GM18498 (cell line): ENCODE measurements at regions not wholly inside any gene's neighbourhood (a gene's known extent, or its start where the extent isn't known, plus 50 kb on each side); places are given as distances from the start of the nearest gene placed in this dataset.

Experiments used
- ATAC-seq: cut with Tn5 transposase; IDR thresholded peaks from one replicate; pipeline ENCODE4 v1.9.1; 2021; ENCODE audit warnings: mild to moderate bottlenecking, moderate library complexity; ENCODE audit not compliant: unreplicated experiment

DNA sequence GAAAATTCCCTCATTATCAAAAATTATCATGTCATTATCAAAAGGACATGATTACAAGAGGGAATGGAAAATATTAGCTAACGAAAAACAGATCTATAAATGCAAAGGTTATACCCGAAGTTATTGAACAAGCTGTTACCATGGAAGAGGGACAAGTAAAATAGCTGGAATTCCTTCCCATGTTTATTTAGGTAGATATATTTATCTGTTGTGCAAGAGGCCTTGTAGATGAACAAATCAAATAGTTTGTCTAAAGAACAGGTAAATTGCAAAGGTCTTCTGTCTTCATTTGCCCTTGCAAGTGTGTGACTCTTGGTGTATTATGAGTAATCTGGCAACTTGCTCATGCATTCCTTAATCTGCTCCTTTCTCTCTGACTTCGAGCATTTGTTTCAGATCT lies 1170.9 kb downstream of the SORCS1 start:
- ATAC-seq, result no peak

DNA sequence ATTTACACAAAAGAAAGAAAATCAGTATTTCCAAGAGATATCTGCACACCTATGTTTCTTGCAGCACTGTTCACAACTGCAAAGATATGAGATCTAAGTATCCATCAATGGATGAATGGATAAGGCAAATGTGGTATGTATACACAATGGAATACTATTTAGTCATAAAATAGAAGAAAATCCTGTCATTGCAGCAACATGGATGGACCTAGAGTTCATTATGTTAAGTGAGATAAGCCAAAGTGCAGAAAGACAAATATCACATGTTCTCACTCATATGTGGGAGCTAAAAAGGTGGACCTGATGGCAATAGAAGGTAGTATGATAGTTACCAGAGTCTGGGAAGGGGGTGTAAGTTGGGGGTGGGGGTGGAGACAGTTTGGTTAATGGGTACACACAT lies 1171.6 kb downstream of the SORCS1 start:
- ATAC-seq, result no peak

- ATAC-seq, result no peak
Observed at GRCh38 chr10:105990529-105990928, 1174.0 kb downstream of the SORCS1 start.

- ATAC-seq, result no peak
Observed at GRCh38 chr10:105989995-105990394, 1174.5 kb downstream of the SORCS1 start.

DNA sequence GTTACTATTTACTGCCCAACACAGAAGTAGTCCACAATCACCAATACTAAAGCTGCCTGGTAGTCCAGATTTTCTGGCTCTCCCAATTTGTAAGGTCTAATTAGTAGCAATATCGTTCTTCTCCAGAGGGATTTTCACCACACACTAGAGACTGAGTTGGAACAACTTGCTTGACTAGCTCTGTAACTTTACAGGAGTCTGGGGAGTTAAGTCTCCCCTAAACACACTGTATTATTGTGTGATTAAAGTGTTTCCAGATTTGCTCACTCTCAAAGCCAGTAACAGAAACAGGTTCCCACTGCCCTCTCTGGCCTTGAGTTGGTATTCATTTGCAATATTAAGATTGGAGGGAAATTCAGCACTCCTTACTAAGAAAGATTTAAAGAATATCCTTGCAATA lies 1175.7 kb downstream of the SORCS1 start:
- ATAC-seq, result no peak

- ATAC-seq, result no peak
Observed at GRCh38 chr10:105986912-105987635, 1177.4 kb downstream of the SORCS1 start.

- no peak for ATAC-seq
Observed at GRCh38 chr10:105986486-105986885, 1178.0 kb downstream of the SORCS1 start.

- no peak for ATAC-seq
Observed at GRCh38 chr10:105982735-105983134, 1181.8 kb downstream of the SORCS1 start.

DNA sequence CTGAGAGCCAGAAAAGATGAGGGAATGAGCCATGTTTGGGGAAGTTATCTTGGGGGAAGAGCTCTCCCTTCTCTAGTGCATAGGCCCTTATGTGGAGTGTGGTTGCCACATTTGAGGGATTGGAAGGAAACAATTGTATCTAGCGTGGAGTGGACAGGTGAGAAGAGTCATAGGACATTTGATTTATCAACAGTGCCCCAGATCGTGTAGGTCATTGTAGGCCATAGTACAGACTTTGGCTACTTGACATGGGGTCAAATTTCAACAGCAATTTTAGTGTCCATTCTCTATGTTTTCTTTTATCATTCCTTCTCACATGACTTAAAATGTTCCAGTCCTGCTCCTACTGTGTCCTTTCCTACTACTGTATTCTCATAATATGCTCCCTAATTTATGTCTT lies 1182.8 kb downstream of the SORCS1 start:
- ATAC-seq, result no peak

DNA sequence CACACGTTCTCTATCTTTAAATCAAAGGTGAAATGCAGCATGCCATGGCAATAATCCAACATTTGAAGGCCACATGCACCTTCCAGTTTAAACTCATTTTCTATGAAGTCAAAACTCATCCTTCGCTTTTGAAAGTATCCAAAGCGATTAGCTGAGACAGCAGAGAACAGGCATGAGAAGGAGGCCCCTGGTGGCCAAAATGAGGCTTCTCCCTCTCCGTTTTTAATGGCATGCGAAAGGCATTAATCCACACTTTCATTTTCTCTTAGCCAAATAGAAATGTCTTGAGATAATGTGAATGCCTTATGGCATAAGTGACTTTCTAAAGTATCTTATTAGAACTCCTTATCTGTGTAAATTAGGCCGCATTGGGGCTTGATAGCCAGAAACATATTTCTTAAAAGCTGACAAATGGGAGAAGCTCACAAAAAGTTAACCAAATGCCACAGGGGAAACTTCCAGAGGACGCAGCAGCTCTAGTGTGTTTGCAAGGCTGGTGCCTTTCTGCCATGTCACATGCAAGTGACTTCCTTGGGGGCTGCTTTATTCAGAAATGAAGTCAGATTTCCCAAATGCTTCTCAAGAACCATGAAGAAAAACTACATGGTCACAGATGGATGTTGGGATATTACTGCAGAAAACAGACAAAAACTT lies 1189.6 kb downstream of the SORCS1 start:
- ATAC-seq, result peak; percentile 83

- ATAC-seq, result no peak
Observed at GRCh38 chr10:105973902-105974301, 1190.6 kb downstream of the SORCS1 start.

- no peak for ATAC-seq
Observed at GRCh38 chr10:105973360-105973759, 1191.1 kb downstream of the SORCS1 start.

DNA sequence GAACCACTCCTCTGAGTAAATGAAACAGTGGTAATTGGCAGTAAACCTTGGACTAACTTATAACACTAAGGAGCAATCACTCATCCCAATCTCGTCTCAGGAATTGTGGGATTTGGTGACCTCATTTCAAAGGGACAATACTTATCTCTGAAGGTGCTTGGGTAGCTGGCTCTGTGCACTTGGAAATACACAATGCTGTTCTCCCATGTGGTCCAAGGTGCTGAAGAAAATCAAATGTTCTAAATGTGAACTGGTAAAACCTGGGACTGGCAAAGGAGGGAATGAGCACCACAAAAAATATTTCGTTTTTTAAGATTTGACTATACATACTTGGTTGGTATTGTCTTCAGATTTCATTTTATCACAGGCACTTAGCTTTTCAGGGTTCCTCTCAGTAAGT lies 1193.0 kb downstream of the SORCS1 start:
- ATAC-seq, result no peak

GRCh38 chr10:105969884-105970377 lies 1194.6 kb downstream of the SORCS1 start:
- no peak for ATAC-seq

GRCh38 chr10:105968666-105969065 lies 1195.8 kb downstream of the SORCS1 start:
- no peak for ATAC-seq

- no peak for ATAC-seq
Observed at GRCh38 chr10:105967256-105967655, 1197.2 kb downstream of the SORCS1 start.

GRCh38 chr10:105965141-105965540 lies 1199.4 kb downstream of the SORCS1 start:
- no peak for ATAC-seq

DNA sequence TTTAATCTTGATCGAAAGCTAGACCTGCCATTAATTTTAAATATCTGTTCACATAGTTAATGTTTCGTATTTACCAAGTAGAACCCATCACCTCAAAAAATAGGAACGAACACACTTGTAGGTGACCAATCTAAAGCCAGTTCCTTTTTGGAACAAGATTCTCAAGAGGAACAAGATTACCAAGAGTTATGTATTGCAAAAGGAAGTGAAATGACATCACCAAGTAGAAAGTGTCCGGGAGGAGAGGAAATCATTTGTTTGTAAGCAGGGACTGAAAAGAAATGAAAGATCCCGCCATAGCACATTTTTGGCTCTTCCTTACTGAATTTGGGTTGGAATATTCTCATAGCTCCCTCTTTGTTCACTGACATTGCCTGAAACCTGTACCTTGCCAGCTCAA lies 1200.5 kb downstream of the SORCS1 start:
- ATAC-seq, result no peak

DNA sequence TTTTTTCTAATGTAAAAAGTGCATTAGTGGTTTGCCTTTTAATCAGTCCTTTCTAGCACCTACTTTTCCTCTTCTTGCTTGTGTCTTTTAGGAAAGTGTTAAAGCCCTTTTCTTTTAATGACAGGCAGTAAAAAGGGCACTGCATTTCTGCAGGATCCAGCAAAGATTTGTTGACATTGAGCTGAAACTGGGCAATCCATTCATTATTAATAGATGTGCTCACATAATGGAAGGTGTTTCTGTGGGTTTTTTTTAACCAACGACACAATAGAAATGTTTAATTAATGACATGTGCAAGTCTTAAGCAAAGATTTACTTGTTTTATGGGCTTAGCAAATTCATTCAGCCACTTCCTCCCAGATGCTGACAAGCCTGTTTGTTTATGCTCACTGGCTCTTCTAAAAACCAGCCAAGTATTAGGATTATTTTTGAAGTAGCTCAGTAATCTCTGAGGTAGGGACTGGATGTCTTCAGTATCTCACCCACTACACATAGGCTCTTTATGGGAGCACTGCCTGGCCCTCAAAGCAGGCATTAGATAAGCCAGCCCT lies 1201.1 kb downstream of the SORCS1 start:
- ATAC-seq, result no peak

DNA sequence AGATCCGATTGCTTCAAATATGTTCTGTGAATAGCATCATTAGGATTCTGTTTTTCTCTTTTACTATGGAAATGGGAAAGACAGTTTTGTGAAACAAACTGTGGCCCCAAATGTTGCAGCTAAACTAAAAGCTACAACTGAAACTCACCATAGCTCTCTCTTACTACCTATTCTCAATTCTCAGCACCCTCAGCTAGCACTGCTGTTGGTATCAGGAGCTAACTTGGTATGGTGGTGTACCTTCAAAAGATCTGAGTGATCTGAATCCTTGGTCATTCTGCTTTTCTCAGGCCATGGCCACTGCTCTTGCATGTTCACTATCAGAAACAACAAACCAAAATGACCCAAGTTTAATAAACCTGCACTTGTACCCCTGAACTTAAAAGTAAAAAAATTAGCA lies 1208.0 kb downstream of the SORCS1 start:
- peak; percentile 69 for ATAC-seq

GRCh38 chr10:105953861-105954260 lies 1210.6 kb downstream of the SORCS1 start:
- no peak for ATAC-seq

DNA sequence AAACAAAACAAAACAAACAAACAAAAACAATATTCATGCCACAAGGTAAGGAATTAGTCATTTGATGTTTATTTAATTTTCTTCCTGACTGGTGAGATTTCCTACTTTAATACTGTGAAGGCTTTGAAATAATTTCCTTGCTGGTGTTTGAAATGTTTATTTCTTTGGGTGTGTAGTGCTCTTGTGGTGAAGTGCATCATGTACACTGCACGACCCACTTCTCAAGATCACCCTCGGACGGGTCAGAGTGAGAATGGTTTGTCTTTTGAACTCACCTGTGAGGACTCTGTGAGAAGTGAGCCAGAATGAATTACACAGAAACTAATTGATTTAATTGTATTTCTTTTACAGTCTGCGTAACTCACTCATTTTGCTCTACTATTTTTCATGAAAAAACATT lies 1211.5 kb downstream of the SORCS1 start:
- ATAC-seq, result no peak
